GM12865 (cell line): ENCODE measurements at regions not wholly inside any gene's neighbourhood (a gene's known extent, or its start where the extent isn't known, plus 50 kb on each side); places are given as distances from the start of the nearest gene placed in this dataset.

Experiments used
- DNase-seq: peaks from one replicate; pipeline ENCODE4 v3.0.0; 2010; ENCODE audit warnings: low read depth
- H3K4me3 ChIP-seq: 2 replicates; pipeline ENCODE4 v1.5.1; 2011; ENCODE audit warnings: mild to moderate bottlenecking, low read depth, low read length, control low read depth
- TF ChIP-seq, protein P1 (sequence below): IDR thresholded peaks from 2 replicates; pipeline ENCODE4 v1.5.1; 2011; ENCODE audit warnings: low read length, control low read depth, low read depth, inconsistent platforms; ENCODE audit not compliant: insufficient read depth; ENCODE audit errors: missing control alignments

DNA sequence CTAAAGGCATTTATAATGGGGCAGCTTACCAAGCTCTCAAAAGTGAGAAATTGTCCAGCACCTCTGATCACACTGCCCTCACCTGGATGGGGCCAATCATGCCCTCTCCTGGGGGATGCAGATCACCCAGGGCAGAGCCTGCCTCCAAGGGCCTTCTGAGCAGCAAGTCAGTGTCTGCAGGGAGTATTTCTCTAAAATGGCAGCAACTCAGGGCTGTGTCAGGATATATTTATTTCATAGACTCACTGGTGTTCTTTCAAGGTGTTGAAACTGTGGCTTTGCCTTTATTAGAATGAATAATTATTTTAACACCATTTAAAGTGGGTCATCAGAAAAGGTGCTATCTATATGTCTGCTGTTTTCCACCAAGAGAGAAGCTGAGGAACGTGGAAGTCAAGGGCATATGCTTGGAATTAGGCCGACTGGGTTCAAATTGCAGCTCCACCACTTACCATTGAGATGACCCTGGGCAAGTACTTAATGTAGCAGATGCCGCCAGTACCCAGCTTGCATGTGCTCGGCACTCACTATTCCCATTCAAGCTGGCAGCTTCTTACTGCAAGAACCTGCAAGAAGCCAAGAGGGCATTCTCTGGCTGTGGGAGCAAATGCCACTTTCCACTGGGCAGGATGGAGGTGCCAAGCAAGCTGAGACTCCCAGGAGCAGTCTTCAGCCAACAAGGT, 590.0 kb downstream of the BCOR start:
- H3K4me3 ChIP-seq, result no peak overlapping the region
- DNase-seq, result no peak
- TF ChIP-seq, protein P1, sequence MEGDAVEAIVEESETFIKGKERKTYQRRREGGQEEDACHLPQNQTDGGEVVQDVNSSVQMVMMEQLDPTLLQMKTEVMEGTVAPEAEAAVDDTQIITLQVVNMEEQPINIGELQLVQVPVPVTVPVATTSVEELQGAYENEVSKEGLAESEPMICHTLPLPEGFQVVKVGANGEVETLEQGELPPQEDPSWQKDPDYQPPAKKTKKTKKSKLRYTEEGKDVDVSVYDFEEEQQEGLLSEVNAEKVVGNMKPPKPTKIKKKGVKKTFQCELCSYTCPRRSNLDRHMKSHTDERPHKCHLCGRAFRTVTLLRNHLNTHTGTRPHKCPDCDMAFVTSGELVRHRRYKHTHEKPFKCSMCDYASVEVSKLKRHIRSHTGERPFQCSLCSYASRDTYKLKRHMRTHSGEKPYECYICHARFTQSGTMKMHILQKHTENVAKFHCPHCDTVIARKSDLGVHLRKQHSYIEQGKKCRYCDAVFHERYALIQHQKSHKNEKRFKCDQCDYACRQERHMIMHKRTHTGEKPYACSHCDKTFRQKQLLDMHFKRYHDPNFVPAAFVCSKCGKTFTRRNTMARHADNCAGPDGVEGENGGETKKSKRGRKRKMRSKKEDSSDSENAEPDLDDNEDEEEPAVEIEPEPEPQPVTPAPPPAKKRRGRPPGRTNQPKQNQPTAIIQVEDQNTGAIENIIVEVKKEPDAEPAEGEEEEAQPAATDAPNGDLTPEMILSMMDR, result no peak

- TF ChIP-seq, protein P1, result no peak
- no peak overlapping the region for H3K4me3 ChIP-seq
- peak; percentile 55 for DNase-seq
These were observed 589.5 kb downstream of the BCOR start for GRCh38 chrX:39508300-39508692.

DNA sequence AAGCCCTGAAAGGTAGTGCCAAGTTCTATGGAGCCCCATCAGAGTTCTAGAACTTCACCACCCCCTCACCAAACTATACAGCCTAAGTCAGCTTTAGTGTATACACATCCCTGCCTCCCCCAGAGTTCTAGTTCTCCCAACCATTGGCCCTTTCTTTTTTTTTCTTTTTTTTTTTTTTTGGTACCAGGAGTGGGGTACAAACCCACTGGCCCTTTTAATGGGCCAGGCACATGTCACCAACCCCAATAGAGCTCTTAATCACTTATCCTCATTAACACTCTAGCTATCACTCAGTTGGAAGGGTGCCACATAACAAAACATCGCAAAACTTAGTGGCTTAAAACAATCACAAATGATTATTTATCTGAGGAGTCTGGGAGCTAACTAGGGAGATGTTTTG, 588.6 kb downstream of the BCOR start:
- TF ChIP-seq, protein P1, result no peak
- DNase-seq, result no peak
- no peak overlapping the region for H3K4me3 ChIP-seq

DNA sequence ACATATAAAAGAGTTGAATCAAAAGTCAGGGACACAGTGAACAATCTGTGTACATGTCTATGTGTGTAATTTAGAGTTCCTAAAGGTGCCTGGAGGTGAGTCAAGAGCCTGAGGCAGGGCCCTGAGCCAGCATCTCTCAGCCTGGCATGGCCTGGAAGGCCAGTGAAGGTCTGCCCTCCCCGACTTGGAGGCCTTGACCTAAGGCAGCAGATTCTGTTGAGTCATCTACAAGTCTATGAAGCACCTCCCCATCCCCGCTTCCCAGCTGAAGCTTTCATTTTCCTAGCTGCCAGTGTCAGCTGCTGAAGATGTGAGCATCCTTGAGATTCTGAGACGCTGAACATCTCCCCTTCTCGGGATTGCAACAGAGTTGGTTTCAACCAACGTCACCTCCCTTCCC, 583.9 kb downstream of the BCOR start:
- no peak for DNase-seq
- TF ChIP-seq, protein P1, result no peak
- H3K4me3 ChIP-seq, result no peak overlapping the region

DNA sequence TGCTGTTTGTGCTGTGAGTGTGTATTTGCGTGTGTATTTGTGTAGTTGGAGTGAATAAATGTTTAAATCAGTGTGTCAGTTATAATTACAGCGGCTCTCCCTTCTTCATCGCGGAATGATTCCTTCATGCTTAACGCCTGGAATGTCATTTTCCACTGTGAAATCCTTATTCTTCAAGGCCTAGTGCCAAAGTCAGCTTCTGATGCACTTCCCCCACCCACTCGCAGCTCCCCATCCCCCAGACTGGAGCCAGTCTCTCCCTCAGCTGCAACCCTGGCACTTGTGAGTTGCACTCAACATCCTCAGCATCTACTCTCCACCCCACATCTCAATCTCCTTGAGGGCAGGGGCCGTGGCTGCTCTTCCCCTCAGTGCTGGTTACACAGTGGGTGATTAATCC, 583.0 kb downstream of the BCOR start:
- DNase-seq, result no peak
- TF ChIP-seq, protein P1, result no peak
- H3K4me3 ChIP-seq, result no peak overlapping the region

- no peak overlapping the region for H3K4me3 ChIP-seq
- DNase-seq, result no peak
- TF ChIP-seq, protein P1, result no peak
These were observed 581.3 kb downstream of the BCOR start for GRCh38 chrX:39516427-39516841.

DNA sequence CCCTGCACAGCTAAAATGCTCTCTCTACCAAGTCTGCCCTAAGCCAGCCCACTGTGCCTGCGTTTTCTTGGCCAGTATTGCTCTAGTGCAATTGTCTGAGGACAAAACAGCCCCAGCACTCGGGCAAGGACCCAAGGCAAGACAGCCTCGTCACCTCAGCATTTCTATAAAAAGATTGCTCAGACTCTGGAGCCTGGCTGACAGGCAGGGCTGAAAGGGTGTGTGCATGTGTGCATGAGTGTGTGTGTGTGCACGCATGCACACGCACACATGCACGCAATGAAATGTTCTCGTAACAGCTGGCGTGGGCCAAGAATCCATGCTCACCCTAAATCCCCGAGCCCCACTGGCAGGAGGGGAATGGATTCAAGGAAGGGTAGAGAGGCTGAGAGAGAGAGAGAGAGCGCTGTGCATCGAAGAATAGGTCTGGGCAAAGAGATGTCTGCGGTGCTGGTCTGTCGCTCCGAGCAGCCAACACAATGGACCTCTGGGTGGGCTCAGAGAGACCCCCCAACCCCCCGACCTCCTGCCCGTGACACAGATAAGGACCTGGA, 579.2 kb downstream of the BCOR start:
- no peak overlapping the region for H3K4me3 ChIP-seq
- no peak for DNase-seq
- TF ChIP-seq, protein P1, result no peak
